HCT116 (cell line): ENCODE measurements at regions not wholly inside any gene's neighbourhood (a gene's known extent, or its start where the extent isn't known, plus 50 kb on each side); places are given as distances from the start of the nearest gene placed in this dataset.
"Not testable (repeated sequence)": the region's sequence is repeated elsewhere in the genome, so short reads cannot be mapped to it uniquely, and the experiment has no call there.

Experiments
- ELF1 ChIP-seq: IDR thresholded peaks from 2 replicates; pipeline ENCODE4 v1.6.1; 2012; ENCODE audit warnings: low read depth, borderline replicate concordance
- EZH2 ChIP-seq: fragments of 200-600 bp; sonication (generic); IDR thresholded peaks from 2 replicates; pipeline ENCODE4 v1.6.1; 2017; ENCODE audit warnings: antibody characterized with exemption, mixed run types
- FOSL1 ChIP-seq: IDR thresholded peaks from 2 replicates; pipeline ENCODE4 v1.6.1; 2012; ENCODE audit warnings: low read depth
- POLR2A ChIP-seq: IDR thresholded peaks from 2 replicates; pipeline ENCODE4 v1.7.0; 2011; ENCODE audit warnings: borderline replicate concordance; ENCODE audit not compliant: insufficient read depth, insufficient read length; ENCODE audit errors: extremely low read depth
- SIN3A ChIP-seq: IDR thresholded peaks from 2 replicates; pipeline ENCODE4 v1.6.1; 2012; ENCODE audit warnings: low read depth
- YY1 ChIP-seq: IDR thresholded peaks from 2 replicates; pipeline ENCODE4 v1.6.1; 2011; ENCODE audit warnings: low read length, low read depth, moderate library complexity, mild to moderate bottlenecking; ENCODE audit not compliant: insufficient replicate concordance; ENCODE audit errors: extremely low read depth
- ZFX ChIP-seq: fragments of 450-650 bp; IDR thresholded peaks from 2 replicates; pipeline ENCODE4 v1.6.1; 2017
- TF ChIP-seq, protein P1 (sequence below), 3 experiments: fragments of 200-600 bp in 1 of 3; sonication (generic) in 1 of 3; IDR thresholded peaks in 2 of 3; conservative IDR thresholded peaks in 1 of 3; 2 replicates each; pipeline ENCODE4 v1.5.1; 2012 to 2017; ENCODE audit warnings: low read depth in 2 of 3, low read length in 2 of 3, antibody characterized with exemption in 1 of 3, borderline replicate concordance in 1 of 3, control low read depth in 1 of 3, mild to moderate bottlenecking in 1 of 3, mixed read lengths in 1 of 3, mixed run types in 1 of 3, moderate library complexity in 1 of 3; ENCODE audit not compliant: insufficient read depth in 1 of 3
- TF ChIP-seq, protein P2 (sequence below): IDR thresholded peaks from 2 replicates; pipeline ENCODE4 v1.6.1; 2012
- TF ChIP-seq, protein P3 (sequence below): IDR thresholded peaks from 2 replicates; pipeline ENCODE4 v1.6.1; 2011; ENCODE audit warnings: mild to moderate bottlenecking, low read length, moderate library complexity; ENCODE audit not compliant: insufficient replicate concordance; ENCODE audit errors: extremely low read depth

DNA sequence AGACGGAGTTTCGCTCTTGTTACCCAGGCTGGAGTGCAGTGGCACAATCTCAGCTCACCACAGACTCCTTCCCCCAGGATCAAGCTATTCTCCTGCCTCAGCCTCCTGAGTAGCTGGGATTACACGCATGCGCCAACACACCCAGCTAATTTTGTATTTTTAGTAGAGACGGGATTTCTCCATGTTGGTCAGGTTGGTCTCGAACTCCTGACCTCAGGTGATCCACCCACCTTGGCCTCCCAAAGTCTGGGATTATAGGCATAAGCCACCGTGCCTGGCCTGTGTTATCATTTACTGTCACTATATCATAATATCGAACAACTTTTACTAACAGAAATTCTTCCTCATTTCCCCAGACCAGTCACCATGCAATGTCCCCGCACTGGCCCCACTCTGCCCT is 104.0 kb upstream of the DLG1 start:
- TF ChIP-seq ELF1, YY1, SIN3A, ZFX, POLR2A, FOSL1, EZH2: not testable (repeated sequence)
- TF ChIP-seq, protein P1, sequence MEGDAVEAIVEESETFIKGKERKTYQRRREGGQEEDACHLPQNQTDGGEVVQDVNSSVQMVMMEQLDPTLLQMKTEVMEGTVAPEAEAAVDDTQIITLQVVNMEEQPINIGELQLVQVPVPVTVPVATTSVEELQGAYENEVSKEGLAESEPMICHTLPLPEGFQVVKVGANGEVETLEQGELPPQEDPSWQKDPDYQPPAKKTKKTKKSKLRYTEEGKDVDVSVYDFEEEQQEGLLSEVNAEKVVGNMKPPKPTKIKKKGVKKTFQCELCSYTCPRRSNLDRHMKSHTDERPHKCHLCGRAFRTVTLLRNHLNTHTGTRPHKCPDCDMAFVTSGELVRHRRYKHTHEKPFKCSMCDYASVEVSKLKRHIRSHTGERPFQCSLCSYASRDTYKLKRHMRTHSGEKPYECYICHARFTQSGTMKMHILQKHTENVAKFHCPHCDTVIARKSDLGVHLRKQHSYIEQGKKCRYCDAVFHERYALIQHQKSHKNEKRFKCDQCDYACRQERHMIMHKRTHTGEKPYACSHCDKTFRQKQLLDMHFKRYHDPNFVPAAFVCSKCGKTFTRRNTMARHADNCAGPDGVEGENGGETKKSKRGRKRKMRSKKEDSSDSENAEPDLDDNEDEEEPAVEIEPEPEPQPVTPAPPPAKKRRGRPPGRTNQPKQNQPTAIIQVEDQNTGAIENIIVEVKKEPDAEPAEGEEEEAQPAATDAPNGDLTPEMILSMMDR (IDR thresholded peaks at IDR 0.05 in 2 of 3, conservative IDR thresholded peaks at IDR 0.05 in 1 of 3; ENCODE audit: borderline replicate concordance in 1 of 3, insufficient read depth in 1 of 3, low read depth in 2 of 3, low read length in 2 of 3) = not testable (repeated sequence)
- TF ChIP-seq, protein P2, sequence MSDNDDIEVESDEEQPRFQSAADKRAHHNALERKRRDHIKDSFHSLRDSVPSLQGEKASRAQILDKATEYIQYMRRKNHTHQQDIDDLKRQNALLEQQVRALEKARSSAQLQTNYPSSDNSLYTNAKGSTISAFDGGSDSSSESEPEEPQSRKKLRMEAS = not testable (repeated sequence)
- TF ChIP-seq, protein P3, sequence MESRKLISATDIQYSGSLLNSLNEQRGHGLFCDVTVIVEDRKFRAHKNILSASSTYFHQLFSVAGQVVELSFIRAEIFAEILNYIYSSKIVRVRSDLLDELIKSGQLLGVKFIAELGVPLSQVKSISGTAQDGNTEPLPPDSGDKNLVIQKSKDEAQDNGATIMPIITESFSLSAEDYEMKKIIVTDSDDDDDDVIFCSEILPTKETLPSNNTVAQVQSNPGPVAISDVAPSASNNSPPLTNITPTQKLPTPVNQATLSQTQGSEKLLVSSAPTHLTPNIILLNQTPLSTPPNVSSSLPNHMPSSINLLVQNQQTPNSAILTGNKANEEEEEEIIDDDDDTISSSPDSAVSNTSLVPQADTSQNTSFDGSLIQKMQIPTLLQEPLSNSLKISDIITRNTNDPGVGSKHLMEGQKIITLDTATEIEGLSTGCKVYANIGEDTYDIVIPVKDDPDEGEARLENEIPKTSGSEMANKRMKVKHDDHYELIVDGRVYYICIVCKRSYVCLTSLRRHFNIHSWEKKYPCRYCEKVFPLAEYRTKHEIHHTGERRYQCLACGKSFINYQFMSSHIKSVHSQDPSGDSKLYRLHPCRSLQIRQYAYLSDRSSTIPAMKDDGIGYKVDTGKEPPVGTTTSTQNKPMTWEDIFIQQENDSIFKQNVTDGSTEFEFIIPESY = not testable (repeated sequence)
